CD4-positive, alpha-beta T cell treated with Interleukin-10 for 1 hour (primary cell): ENCODE measurements at regions not wholly inside any gene's neighbourhood (a gene's known extent, or its start where the extent isn't known, plus 50 kb on each side); places are given as distances from the start of the nearest gene placed in this dataset.
"Not testable (repeated sequence)": the region's sequence is repeated elsewhere in the genome, so short reads cannot be mapped to it uniquely, and the experiment has no call there.

ENCODE experiments used
- DNase-seq: peaks from one replicate; pipeline ENCODE4 v3.0.0-alpha.2; 2020

DNA sequence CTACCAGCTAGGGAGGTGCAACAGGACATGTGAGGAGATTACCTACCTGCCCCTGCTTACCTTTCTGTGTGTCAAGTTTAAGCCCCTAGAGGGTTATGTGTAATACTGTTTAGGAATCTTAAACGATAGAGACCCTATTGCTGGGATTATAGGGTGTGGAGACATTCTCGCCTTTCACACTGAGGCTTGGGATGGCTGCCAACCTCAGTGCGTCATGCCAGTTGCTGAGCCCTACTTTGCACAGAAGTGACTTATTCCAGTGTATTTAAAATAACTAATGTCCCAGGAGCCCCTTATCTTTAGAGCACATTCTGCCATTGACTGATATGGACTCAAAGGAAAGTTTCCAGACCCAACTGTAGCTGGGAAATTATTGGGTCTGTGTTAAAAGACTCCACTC, 76.6 kb upstream of the XPA start:
- DNase-seq, result no peak

DNA sequence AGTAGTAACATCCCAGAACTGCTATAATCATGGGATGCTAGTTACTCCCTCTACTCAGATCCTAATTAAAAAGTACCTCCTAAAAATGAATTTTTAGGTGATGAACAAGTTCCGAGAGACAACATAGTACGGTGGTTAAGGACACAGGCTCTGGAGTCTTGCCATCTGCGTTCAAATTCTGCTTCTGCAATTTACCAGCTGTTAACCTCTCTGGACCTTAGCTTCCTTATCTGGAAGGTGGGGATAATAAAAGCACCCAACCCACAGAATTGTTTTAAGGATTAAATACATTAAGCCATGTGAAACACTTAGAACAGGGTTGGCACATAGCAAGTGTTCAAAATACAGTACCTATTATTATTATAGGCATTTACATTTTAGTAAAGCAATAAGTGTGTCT, 77.5 kb upstream of the XPA start:
- no peak for DNase-seq

DNA sequence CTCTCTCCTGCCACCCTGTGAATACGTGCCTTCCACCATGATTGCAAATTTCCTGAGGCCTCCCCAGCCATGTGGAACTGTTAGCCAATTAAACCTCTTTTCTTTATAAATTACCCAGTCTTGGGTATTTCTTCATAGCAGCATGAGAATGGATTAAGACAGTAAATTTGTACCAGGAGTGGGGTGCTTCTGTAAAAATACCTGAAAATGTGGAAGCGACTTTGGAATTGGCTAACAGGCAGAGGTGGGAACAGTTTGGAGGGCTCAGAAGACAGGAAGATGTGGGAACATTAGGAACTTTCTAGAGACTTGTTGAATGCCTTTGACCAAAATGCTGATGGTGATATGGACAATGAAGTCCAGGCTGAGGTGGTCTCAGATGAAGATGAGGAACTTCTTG, 74.3 kb upstream of the FOXE1 start:
- DNase-seq, result not testable (repeated sequence)

DNA sequence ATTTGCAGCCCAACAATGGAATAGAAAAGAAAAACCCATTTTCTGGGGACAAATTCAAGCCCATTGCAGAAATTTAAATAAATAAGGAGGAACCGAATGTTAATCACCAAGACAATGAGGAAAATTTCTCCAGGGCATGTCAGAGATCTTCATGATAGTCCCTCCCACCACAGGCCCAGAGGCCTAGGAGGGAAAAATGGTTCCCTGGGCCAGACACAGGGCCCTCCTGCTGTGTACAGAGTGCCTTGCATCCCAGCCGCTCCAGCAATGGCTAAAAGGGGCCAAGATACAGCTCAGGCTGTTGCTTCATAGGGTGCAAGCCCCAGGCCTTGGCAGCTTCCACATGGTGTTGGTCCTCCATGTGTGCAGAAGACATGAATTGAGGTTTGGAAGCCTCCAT, 73.4 kb upstream of the FOXE1 start:
- DNase-seq, result no peak

DNA sequence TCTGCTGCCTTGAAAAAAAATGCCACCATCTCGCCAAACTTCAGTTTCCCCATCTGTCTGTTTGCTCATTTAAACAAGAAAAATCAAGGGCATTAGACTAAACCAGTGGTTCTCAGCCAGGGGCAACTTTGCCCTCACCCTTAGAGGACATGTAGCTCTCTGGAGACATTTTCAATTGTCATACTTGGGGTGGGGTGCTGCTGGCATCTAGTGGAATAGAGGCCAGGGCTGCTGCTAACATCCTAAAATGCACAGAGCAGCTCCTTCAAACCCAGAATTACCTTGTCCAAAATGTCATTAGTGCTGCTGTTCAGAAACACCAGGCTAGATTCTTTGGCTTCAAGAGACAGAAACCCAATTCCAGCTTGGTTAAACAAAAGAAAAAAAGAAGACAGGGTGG, 71.1 kb upstream of the FOXE1 start:
- DNase-seq, result no peak

DNA sequence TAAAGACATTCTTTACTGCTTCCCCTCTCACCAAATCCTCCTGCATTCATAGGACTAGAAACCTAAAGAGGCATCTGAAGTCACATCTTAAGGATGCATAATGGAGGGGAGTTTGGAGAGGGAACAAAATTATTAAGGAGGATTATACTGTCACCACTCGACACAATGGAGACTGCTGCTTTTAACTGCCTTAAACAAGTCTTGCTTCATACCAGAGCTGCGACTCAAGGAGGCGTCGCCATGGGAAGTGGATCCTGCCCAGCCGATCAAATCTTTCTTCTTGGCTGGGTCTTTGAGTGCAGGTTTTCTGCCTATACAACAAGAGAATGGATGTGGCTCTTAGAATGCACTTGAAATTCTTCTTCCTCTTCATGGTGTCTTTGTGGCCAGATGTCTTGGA, 66.7 kb upstream of the FOXE1 start:
- DNase-seq, result no peak

DNA sequence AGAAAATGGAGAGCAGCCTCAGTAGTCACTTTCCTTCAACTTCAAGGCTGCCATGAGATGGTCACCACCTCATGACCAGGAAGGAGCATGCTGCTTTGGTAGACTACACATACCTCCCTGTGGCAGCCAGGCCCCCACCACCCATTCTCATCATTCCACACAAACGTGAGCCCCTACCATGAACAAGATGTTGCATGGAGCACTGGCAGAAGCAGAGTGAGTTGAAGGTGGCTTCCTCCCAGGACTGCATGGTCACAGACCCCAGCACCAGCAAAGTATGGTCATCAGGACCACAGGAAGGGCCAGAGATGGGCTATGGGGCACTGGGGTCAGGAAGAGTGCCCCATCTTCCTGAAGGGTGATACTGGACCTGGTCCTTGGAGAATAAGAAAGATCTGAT, 65.5 kb upstream of the FOXE1 start:
- no peak for DNase-seq

DNA sequence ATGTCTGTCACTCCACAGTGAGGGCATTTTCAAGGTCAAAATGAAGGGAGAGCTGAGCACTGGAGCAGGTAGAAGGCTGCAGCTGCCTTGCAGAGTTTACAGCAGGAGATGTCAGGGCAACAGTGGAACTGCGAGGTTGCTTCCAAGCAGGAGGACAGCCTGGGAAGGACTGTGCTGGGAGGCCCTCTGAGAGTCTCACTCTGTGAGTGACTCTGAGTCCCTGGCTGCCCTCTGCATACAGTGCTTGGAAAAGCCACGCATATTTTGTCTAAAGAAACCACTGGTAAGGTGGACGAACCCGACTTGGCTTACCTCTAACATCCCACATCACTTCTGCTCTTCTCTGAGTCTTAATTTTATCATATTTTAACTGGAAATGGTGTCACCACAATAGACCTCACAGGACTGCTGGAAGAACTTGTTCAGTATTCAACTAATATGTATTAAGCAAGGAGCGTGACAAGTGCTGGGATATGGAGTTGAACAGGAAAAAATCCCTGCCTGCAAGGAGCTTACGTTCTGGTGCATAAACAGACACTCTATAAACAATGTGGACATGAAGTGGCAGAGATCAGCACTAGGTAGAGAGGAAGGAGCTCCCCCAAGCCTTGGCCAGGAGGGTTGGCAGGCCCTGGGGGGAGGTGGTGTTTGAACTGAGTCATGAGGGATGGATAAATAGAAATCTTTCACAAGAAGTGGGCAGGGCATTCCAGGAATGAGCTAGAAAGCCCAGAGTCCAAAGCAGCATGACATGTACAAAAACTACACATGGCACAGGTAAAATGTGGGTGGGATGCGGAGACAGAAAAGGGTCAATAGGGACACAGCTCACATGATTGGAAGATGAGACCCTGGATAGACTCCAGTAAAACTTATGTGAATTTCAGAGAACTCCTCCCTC, 64.0 kb upstream of the FOXE1 start:
- DNase-seq, result no peak

DNA sequence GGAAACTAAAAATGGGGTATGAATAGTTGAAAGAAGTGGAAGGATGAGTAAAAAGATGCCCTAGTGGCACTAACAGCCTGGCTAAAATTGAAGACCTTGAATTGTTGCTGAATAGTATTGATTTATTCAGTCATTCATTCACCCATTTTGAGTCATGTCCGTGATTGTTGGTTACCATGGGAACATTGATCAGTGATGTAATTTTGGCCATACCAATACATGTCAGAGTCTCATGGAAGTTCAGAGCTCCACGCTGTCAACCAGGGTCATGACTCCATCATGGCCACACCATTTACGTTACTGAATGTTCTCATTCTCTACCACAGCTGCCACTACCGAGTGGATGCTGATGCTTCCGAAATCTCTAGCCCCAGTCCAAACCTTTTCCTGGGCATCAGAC, 62.5 kb upstream of the FOXE1 start:
- DNase-seq, result no peak

DNA sequence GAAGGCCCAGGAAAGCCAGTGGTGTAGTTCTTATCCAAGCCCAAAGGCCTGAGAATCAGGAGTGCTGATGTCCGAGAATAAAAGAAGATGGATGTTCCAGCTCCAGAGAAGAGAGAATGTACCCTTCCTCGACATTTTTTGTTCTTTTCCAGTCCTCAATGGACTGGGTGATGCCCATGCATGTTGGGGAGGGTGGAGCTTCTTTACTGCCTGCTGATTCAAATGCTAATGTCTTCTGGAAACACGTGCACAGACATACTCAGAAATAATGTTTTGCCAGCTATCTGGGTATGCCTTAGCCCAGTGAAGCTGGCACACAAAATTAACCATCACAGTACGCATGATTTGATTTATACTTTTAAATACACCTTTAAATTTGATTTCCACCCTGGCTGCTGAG, 61.5 kb upstream of the FOXE1 start:
- DNase-seq, result no peak

DNA sequence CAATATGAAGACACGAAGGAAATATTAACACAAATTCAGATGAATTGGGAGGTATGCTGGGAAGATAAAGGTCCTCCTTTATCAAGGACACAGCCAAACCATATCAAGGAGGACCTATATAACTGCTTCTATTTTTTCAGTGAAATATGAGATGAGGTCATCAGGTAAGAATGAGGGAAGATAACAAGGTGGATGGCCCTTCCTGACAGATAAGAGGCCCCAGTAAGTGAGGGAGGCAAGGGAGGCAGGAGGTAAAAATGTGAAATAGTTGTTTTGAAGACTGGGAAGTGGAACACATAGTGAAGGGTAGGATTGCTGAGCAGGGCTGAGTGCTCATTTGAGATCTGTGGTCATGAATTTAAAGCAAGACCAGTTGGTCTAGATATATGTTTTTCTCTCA, 60.0 kb upstream of the FOXE1 start:
- no peak for DNase-seq

DNA sequence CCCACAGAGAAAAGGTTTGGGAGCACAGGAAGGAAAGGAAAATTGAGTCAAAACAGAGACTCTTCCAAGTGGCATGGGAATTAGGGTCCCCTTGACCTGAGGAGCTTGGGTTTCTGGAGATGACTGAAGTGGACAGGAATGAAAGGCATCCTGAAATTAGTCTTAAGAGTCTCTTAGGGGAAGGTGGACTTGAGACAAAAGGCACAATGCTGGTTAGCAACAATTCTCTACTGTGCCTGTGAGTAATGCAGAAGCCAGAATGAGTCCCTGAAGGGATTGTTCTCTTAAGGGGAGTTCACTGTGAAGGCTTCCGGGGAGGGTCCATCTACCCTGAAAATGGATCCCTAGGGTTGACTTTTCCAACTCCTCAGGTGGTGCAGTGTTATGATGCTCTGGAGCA, 58.4 kb upstream of the FOXE1 start:
- DNase-seq, result no peak

DNA sequence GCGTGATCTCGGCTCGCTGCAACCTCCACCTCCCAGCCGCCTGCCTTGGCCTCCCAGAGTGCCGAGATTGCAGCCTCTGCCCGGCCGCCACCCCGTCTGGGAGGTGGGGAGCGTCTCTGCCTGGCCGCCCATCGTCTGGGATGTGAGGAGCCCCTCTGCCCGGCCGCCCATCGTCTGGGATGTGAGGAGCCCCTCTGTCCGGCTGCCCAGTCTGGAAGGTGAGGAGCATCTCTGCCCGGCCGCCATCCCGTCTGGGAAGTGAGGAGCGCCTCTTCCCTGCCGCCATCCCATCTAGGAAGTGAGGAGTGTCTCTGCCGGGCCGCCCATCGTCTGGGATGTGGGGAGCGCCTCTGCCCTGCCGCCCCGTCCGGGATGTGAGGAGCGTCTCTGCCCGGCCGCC, 56.9 kb upstream of the FOXE1 start:
- DNase-seq, result not testable (repeated sequence)

DNA sequence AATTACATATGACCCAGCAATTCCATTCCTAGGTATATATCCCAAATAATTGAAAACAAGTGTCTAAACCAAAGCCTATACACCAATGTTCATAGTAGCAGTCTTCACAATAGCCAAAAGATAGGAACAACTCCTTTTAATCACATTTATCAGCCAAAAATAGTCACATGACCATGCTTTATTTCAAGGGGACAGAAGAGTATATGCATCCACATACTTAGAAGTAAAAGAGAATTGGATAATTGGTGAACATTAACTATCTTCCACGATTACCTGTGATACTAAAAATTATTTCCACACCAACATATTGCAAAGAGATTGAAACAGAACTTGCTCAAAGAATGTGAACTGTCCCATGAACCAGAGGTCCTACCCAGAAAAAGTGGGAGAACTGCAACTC, 51.8 kb upstream of the FOXE1 start:
- DNase-seq, result no peak

DNA sequence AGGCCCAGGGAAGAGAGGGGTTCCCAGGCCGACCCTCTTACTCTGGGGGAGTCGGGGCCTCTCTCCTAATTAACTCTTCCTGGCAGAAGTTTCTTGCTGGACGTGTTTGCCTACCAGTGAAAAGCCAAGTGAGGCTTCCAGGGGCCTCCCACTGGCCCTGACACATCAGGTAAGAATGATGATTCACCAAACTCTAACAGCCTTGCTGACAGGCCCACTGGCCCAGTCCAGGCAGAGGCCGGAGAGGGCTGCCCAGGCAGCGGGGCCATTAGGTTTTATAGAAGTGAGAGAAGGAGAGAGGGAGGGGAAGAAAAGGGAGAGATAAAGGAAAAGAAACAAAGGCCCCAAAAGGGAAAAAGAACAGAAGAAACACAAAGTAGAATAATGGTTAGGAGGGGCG, 50.8 kb upstream of the FOXE1 start:
- DNase-seq, result no peak

DNA sequence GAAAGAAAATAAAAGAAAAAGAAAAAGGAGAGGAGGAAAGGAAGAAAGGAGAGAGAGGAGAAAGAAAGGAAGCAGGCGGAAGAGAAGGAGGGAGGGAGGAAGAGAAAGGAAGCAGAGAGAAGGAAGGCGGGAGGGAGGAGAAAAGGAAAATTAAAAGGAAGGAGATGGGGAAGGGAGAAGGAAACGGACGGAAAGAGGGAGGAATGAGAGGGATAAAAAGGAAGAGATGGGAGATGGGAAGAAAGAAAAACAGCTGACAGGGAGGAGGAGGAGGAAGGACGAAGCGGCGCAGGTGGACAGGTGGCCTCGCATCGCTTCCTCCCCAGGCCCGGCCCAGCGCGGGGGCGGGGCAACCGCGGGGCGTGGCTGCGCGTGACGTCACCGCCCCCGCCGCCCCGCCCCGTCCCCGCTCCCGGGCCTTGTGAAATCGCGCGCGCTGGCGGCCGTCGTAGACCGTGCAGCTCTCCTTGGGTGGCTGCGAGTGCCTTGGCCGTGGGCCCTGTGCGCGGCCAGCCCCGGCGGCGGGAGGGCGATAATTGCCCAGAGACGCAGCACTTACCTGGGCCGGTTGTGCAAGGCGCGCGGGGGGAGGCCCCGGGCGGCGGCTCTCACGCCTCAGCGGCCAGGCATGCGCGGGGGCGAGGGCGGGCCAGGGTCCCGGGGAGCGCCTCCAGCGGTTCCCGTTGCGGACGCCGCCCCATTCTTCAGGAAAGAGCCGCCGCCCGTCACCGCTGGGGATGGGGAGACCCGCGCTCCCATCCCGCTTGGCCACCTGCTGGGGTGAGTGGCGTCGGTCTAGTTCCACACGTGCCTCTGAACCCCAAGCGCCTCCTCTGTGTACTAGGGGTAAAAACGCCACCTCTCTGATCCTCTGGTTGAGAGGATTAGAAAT, 49.6 kb upstream of the FOXE1 start:
- peak; percentile 82 for DNase-seq
